ENCODE measurements at regions not wholly inside any gene's neighbourhood (a gene's known extent, or its start where the extent isn't known, plus 50 kb on each side); places are given as distances from the start of the nearest gene placed in this dataset.
"Not testable (repeated sequence)": the region's sequence is repeated elsewhere in the genome, so short reads cannot be mapped to it uniquely, and the experiment has no call there.

- DNase-seq: no peak
These were observed 192.1 kb downstream of the TM9SF2 start for GRCh38 chr13:99693351-99693750.

GRCh38 chr13:99692854-99693253 is 191.6 kb downstream of the TM9SF2 start:
- DNase-seq: no peak

- DNase-seq: no peak
These were observed 190.3 kb downstream of the TM9SF2 start for GRCh38 chr13:99691552-99691951.

- DNase-seq: no peak
These were observed 189.3 kb downstream of the TM9SF2 start for GRCh38 chr13:99690426-99691174.

GRCh38 chr13:99689955-99690354 is 188.7 kb downstream of the TM9SF2 start:
- no peak for DNase-seq

GRCh38 chr13:99688776-99689175 is 187.5 kb downstream of the TM9SF2 start:
- DNase-seq: no peak

GRCh38 chr13:99687723-99688397 is 186.6 kb downstream of the TM9SF2 start:
- DNase-seq: no peak

- DNase-seq: no peak
These were observed 185.7 kb downstream of the TM9SF2 start for GRCh38 chr13:99686944-99687411.

- no peak for DNase-seq
These were observed 184.9 kb downstream of the TM9SF2 start for GRCh38 chr13:99686157-99686572.

GRCh38 chr13:99681695-99682094 is 180.4 kb downstream of the TM9SF2 start:
- no peak for DNase-seq

GRCh38 chr13:99677116-99677951 is 176.1 kb downstream of the TM9SF2 start:
- DNase-seq: peak; percentile 28

- no peak for DNase-seq
These were observed 170.5 kb downstream of the TM9SF2 start for GRCh38 chr13:99671746-99672145.

- not testable (repeated sequence) for DNase-seq
These were observed 167.8 kb downstream of the TM9SF2 start for GRCh38 chr13:99669096-99669495.

GRCh38 chr13:99666146-99666805 is 165.0 kb downstream of the TM9SF2 start:
- DNase-seq: no peak

GRCh38 chr13:99665711-99666110 is 164.4 kb downstream of the TM9SF2 start:
- no peak for DNase-seq

- DNase-seq: no peak
These were observed 162.6 kb downstream of the TM9SF2 start for GRCh38 chr13:99663908-99664307.

GRCh38 chr13:99663185-99663825 is 162.0 kb downstream of the TM9SF2 start:
- DNase-seq: no peak

- no peak for DNase-seq
These were observed 161.4 kb downstream of the TM9SF2 start for GRCh38 chr13:99662678-99663077.

GRCh38 chr13:99661791-99662190 is 160.5 kb downstream of the TM9SF2 start:
- DNase-seq: no peak

- DNase-seq: no peak
These were observed 158.7 kb downstream of the TM9SF2 start for GRCh38 chr13:99659866-99660554.

GRCh38 chr13:99659226-99659625 is 158.0 kb downstream of the TM9SF2 start:
- peak; percentile 48 for DNase-seq
